ENCODE measurements at regions not wholly inside any gene's neighbourhood (a gene's known extent, or its start where the extent isn't known, plus 50 kb on each side); places are given as distances from the start of the nearest gene placed in this dataset.

DNA sequence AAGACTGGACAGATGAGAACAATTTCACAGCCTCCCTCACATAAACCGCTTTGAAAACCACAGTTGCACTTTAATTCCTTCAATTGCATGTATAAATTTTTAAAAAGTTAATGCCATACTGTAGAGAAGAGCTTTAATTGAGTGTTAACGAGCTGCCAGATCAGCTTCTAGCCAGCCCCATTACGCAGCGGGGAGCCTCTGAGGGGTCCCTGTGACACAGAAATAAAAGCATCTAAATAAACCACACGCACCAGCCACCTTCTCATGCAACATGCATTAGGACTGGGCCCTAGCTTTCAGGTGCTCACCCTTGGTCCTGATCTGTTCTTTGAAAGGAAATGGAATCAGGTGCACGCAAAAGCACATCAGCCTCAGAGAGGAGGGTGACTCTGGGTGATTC, 111.7 kb downstream of the SPATA19 start:
- no peak overlapping the region for H3K18ac ChIP-seq (ENCODE audit: low read depth, low read length)
- H3K36me3 ChIP-seq (ENCODE audit: control insufficient read depth, insufficient read depth, low read length), result no peaks in the 10 kb centered on the region
- H3K27me3 ChIP-seq (ENCODE audit: control insufficient read depth, insufficient read depth, low read length), result no peaks in the 10 kb centered on the region
- H3K14ac ChIP-seq (replicated peaks; ENCODE audit: low read depth, low read length), result no peak overlapping the region
- ATAC-seq (ENCODE audit: low read depth) (no peak), DNase-seq (no peak)
- H3K4me2 ChIP-seq (ENCODE audit: low read depth, low read length), result no peak overlapping the region
- BruUV-seq (replicated peaks), result no TSS peak
- no peak overlapping the region for H2AFZ ChIP-seq (replicated peaks; ENCODE audit: low read length, poor library complexity)
- H3K4me3 ChIP-seq (ENCODE audit: insufficient read depth, low read depth, low read length), result no peak overlapping the region
- H3K56ac ChIP-seq (ENCODE audit: extremely low read depth, insufficient read depth, low read length), result no peak overlapping the region
- no peak overlapping the region for H4K91ac ChIP-seq (ENCODE audit: insufficient read depth, low read depth, low read length)
- CTCF ChIA-PET, result interaction anchor here (0.7 kb wide), 1 partner anchor 54 kb away, joined by 3 read pairs; no protein-coding TSS in a partner anchor
- intact Hi-C loops (cut with micrococcal nuclease) (no loop called here), in situ Hi-C loops (cut with MboI; ENCODE audit: low sequenced_read_pairs) (no loop called here), dilution Hi-C loops (cut with HindIII; ENCODE audit: low sequenced_read_pairs, unreplicated experiment) (no loop called here)
- no peaks in the 10 kb centered on the region for H3K4me1 ChIP-seq (ENCODE audit: control insufficient read depth, insufficient read depth, low read length)
- H2AK9ac ChIP-seq (replicated peaks; ENCODE audit: low read depth, low read length, poor library complexity), result no peak overlapping the region
- H2AK5ac ChIP-seq (ENCODE audit: low read depth, low read length), result no peak overlapping the region
- no peaks in the 10 kb centered on the region for H3K9me1 ChIP-seq (ENCODE audit: insufficient read depth, low read length)
- no peak overlapping the region for H3K23ac ChIP-seq (ENCODE audit: low read depth, low read length)
- H2BK120ac ChIP-seq (ENCODE audit: low read depth, low read length), result no peak overlapping the region
- no peak overlapping the region for H4K8ac ChIP-seq (ENCODE audit: low read depth in 2 of 2, low read length in 2 of 2)
- no peak overlapping the region for H3K4ac ChIP-seq (ENCODE audit: low read depth, low read length)
- H3K79me1 ChIP-seq (ENCODE audit: low read depth in 1 of 2, low read length in 2 of 2), result no peaks in the 10 kb centered on the region
- no peak overlapping the region for H2BK20ac ChIP-seq (ENCODE audit: low read depth, low read length)
- peaks cover 39% of the 10 kb centered on the region for H3K9me3 ChIP-seq (ENCODE audit: control insufficient read depth, insufficient read depth, low read length)
- no peak overlapping the region for H2BK5ac ChIP-seq (ENCODE audit: low read depth, low read length, poor library complexity, severe bottlenecking)
- no CpG with 5 or more reads among the region's 6 CpGs for WGBS, 2 experiments (ENCODE audit: extremely low coverage in 2 of 2, insufficient read length in 1 of 2)
- no peaks in the 10 kb centered on the region for H4K20me1 ChIP-seq (ENCODE audit: insufficient read depth, low read length)
- H3K27ac ChIP-seq (ENCODE audit: insufficient read depth, low read length), result no peak overlapping the region
- H4K5ac ChIP-seq (ENCODE audit: low read depth, low read length), result no peak overlapping the region
- POLR2A ChIA-PET (ENCODE audit: unreplicated experiment), result no interaction called here
- H2BK15ac ChIP-seq (ENCODE audit: low read depth, low read length), result no peak overlapping the region
- TF ChIP-seq NFE2L2 (IDR thresholded peaks at IDR 0.05; ENCODE audit: low read depth, low read length) (no peak), CTCF (conservative IDR thresholded peaks at IDR 0.05; ENCODE audit: low read depth, low read length) (no peak), POLR2A (IDR thresholded peaks at IDR 0.05; ENCODE audit: low read depth, low read length) (no peak), BHLHE40 (IDR thresholded peaks at IDR 0.05; ENCODE audit: low read depth, low read length) (no peak), MAFK (IDR thresholded peaks at IDR 0.05; ENCODE audit: low read depth, low read length) (no peak), MXI1 (IDR thresholded peaks at IDR 0.05; ENCODE audit: borderline replicate concordance, low read depth, low read length) (no peak), CHD1 (IDR thresholded peaks at IDR 0.05; ENCODE audit: low read depth, low read length) (no peak), MAZ (IDR thresholded peaks at IDR 0.05; ENCODE audit: borderline replicate concordance, low read depth, low read length) (no peak), CEBPB (IDR thresholded peaks at IDR 0.05; ENCODE audit: low read depth, low read length) (no peak), RFX5 (IDR thresholded peaks at IDR 0.05; ENCODE audit: low read depth, low read length) (no peak), RCOR1 (IDR thresholded peaks at IDR 0.05; ENCODE audit: insufficient replicate concordance, low read length) (no peak), SMC3 (IDR thresholded peaks at IDR 0.05; ENCODE audit: low read depth, low read length) (no peak), RAD21 (IDR thresholded peaks at IDR 0.05; ENCODE audit: low read length) (no peak), FOS (IDR thresholded peaks at IDR 0.05; ENCODE audit: low read depth, low read length) (no peak)
- TF ChIP-seq, protein P1, sequence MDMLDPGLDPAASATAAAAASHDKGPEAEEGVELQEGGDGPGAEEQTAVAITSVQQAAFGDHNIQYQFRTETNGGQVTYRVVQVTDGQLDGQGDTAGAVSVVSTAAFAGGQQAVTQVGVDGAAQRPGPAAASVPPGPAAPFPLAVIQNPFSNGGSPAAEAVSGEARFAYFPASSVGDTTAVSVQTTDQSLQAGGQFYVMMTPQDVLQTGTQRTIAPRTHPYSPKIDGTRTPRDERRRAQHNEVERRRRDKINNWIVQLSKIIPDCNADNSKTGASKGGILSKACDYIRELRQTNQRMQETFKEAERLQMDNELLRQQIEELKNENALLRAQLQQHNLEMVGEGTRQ (IDR thresholded peaks at IDR 0.05; ENCODE audit: low read depth, low read length), result no peak
- TF ChIP-seq, protein P2, sequence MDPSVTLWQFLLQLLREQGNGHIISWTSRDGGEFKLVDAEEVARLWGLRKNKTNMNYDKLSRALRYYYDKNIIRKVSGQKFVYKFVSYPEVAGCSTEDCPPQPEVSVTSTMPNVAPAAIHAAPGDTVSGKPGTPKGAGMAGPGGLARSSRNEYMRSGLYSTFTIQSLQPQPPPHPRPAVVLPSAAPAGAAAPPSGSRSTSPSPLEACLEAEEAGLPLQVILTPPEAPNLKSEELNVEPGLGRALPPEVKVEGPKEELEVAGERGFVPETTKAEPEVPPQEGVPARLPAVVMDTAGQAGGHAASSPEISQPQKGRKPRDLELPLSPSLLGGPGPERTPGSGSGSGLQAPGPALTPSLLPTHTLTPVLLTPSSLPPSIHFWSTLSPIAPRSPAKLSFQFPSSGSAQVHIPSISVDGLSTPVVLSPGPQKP (IDR thresholded peaks at IDR 0.05; ENCODE audit: borderline replicate concordance, low read depth, low read length), result no peak
- no peak overlapping the region for H3K9ac ChIP-seq (ENCODE audit: low read depth, low read length)
